HEK293 (cell line): ENCODE measurements at regions not wholly inside any gene's neighbourhood (a gene's known extent, or its start where the extent isn't known, plus 50 kb on each side); places are given as distances from the start of the nearest gene placed in this dataset.

Experiments used
- CTCF ChIA-PET: fragments of 350-600 bp; formaldehyde crosslinking; extraction: SDS; loops from one replicate; lab custom pipeline; 2021; ENCODE audit warnings: antibody characterized with exemption; lab: Yijun Ruan, JAX
- POLR2A ChIA-PET: fragments of 300-600 bp; formaldehyde crosslinking; extraction: SDS; loops from one replicate; lab custom pipeline; 2020; ENCODE audit warnings: antibody characterized with exemption, inconsistent platforms; lab: Yijun Ruan, JAX
- H3K27ac ChIP-seq: fragments of 200-500 bp; sonication (Bioruptor generic); 2 replicates; pipeline ENCODE4 v1.5.1; 2014; ENCODE audit warnings: low read depth, low read length, control low read depth, inconsistent platforms; ENCODE audit errors: extremely low read depth
- H3K36me3 ChIP-seq, 2 experiments: fragments of 200-500 bp in 1 of 2; sonication (Bioruptor generic) in 1 of 2; 1 replicate in 1 of 2; 2 replicates in 1 of 2; pipeline ENCODE4 v1.5.1; 2014 to 2017; ENCODE audit warnings: inconsistent platforms in 2 of 2, low read length in 2 of 2; ENCODE audit not compliant: control insufficient read depth in 2 of 2, insufficient read depth in 1 of 2
- H3K4me1 ChIP-seq: fragments of 200-500 bp; sonication (Bioruptor generic); 2 replicates; pipeline ENCODE4 v1.5.1; 2014; ENCODE audit warnings: mild to moderate bottlenecking, low read length, inconsistent platforms; ENCODE audit not compliant: control insufficient read depth, insufficient read depth
- H3K4me3 ChIP-seq: 2 replicates; pipeline ENCODE4 v1.5.1; 2011; ENCODE audit warnings: low read depth, mild to moderate bottlenecking, control low read depth, low read length, moderate library complexity
- H3K9me3 ChIP-seq: fragments of 200-500 bp; sonication (Bioruptor generic); 2 replicates; pipeline ENCODE4 v1.5.1; 2014; ENCODE audit warnings: low read depth, low read length, inconsistent platforms; ENCODE audit not compliant: control insufficient read depth, insufficient read depth
- INSM2 ChIP-seq: fragments of 450-650 bp; formaldehyde crosslinking; IDR thresholded peaks from 2 replicates; pipeline ENCODE4 v1.5.1; 2016; ENCODE audit warnings: missing biosample characterization, missing genetic modification characterization
- SP3 ChIP-seq: fragments of 450-650 bp; formaldehyde crosslinking; IDR thresholded peaks from 2 replicates; pipeline ENCODE4 v1.5.1; 2016; ENCODE audit warnings: missing biosample characterization, missing genetic modification characterization
- ZIC2 ChIP-seq: fragments of 450-650 bp; formaldehyde crosslinking; IDR thresholded peaks from 2 replicates; pipeline ENCODE4 v1.5.1; 2016; ENCODE audit warnings: missing biosample characterization, missing genetic modification characterization
- ZNF140 ChIP-seq: fragments of 450-650 bp; formaldehyde crosslinking; IDR thresholded peaks from 2 replicates; pipeline ENCODE4 v1.5.1; 2016; ENCODE audit warnings: missing biosample characterization, missing genetic modification characterization
- ZNF148 ChIP-seq: fragments of 450-650 bp; formaldehyde crosslinking; IDR thresholded peaks from 2 replicates; pipeline ENCODE4 v1.5.0; 2017; ENCODE audit warnings: missing biosample characterization, missing genetic modification characterization, borderline replicate concordance
- ZNF155 ChIP-seq: fragments of 450-650 bp; formaldehyde crosslinking; IDR thresholded peaks from 2 replicates; pipeline ENCODE4 v1.5.1; 2016; ENCODE audit warnings: missing biosample characterization, missing genetic modification characterization
- ZNF335 ChIP-seq: fragments of 450-650 bp; formaldehyde crosslinking; conservative IDR thresholded peaks from 2 replicates; pipeline ENCODE4 v1.5.1; 2016; ENCODE audit warnings: missing biosample characterization, missing genetic modification characterization
- ZNF404 ChIP-seq: fragments of 450-650 bp; formaldehyde crosslinking; IDR thresholded peaks from 2 replicates; pipeline ENCODE4 v1.5.1; 2017; ENCODE audit warnings: missing biosample characterization, missing genetic modification characterization
- ZNF48 ChIP-seq: fragments of 450-650 bp; formaldehyde crosslinking; IDR thresholded peaks from 2 replicates; pipeline ENCODE4 v1.5.1; 2016; ENCODE audit warnings: missing biosample characterization, missing genetic modification characterization
- ZNF513 ChIP-seq: fragments of 450-650 bp; IDR thresholded peaks from 2 replicates; pipeline ENCODE4 v1.5.1; 2018; ENCODE audit warnings: missing biosample characterization, missing genetic modification characterization
- ZNF529 ChIP-seq: fragments of 450-650 bp; formaldehyde crosslinking; IDR thresholded peaks from 2 replicates; pipeline ENCODE4 v1.5.1; 2017; ENCODE audit warnings: missing genetic modification characterization, missing biosample characterization; ENCODE audit not compliant: insufficient replicate concordance
- ZNF580 ChIP-seq: fragments of 450-650 bp; formaldehyde crosslinking; IDR thresholded peaks from 2 replicates; pipeline ENCODE4 v1.5.1; 2016; ENCODE audit warnings: missing biosample characterization, missing genetic modification characterization
- ZNF585B ChIP-seq: fragments of 450-650 bp; formaldehyde crosslinking; IDR thresholded peaks from 2 replicates; pipeline ENCODE4 v1.5.1; 2016; ENCODE audit warnings: missing biosample characterization, missing genetic modification characterization
- ZNF600 ChIP-seq: fragments of 450-650 bp; formaldehyde crosslinking; IDR thresholded peaks from 2 replicates; pipeline ENCODE4 v1.5.1; 2016; ENCODE audit warnings: missing biosample characterization, missing genetic modification characterization
- ZNF639 ChIP-seq: fragments of 450-650 bp; formaldehyde crosslinking; IDR thresholded peaks from 2 replicates; pipeline ENCODE4 v1.5.1; 2016; ENCODE audit warnings: missing biosample characterization, missing genetic modification characterization
- ZNF660 ChIP-seq: fragments of 450-650 bp; IDR thresholded peaks from 2 replicates; pipeline ENCODE4 v1.5.1; 2018; ENCODE audit warnings: missing biosample characterization, mild to moderate bottlenecking, missing genetic modification characterization
- ZNF785 ChIP-seq: fragments of 450-650 bp; formaldehyde crosslinking; IDR thresholded peaks from 2 replicates; pipeline ENCODE4 v1.5.1; 2016; ENCODE audit warnings: missing biosample characterization, missing genetic modification characterization
- ZSCAN5A ChIP-seq: fragments of 450-650 bp; formaldehyde crosslinking; IDR thresholded peaks from 2 replicates; pipeline ENCODE4 v1.5.1; 2016; ENCODE audit warnings: missing biosample characterization, missing genetic modification characterization

GRCh38 chr11:113564527-113565130 is 89.4 kb upstream of the DRD2 start (continued):
- TF ChIP-seq ZNF513 = no peak
- TF ChIP-seq ZNF404 (tag by site-specific recombination) = no peak
- TF ChIP-seq INSM2 (tag by site-specific recombination) = no peak
- TF ChIP-seq ZNF600 = no peak
- TF ChIP-seq ZNF529 = no peak
- no peak for TF ChIP-seq SP3 (tag by site-specific recombination)
- TF ChIP-seq ZNF785 (tag by site-specific recombination) = no peak
- TF ChIP-seq ZIC2 (tag by site-specific recombination) = no peak
- no peak for TF ChIP-seq ZNF335 (tag by site-specific recombination)

GRCh38 chr11:113563766-113564526 is 88.7 kb upstream of the DRD2 start:
- POLR2A ChIA-PET = no interaction called here
- no peaks in the 10 kb centered on the region for H3K9me3 ChIP-seq
- H3K4me3 ChIP-seq = no peak overlapping the region
- TF ChIP-seq ZNF155 (tag by site-specific recombination) = no peak
- TF ChIP-seq ZNF585B (tag by site-specific recombination) = no peak
- CTCF ChIA-PET = interaction anchor here (1.1 kb wide), 1 partner anchor 243 kb away, joined by 5 read pairs; no protein-coding TSS in a partner anchor
- H3K36me3 ChIP-seq = no peaks in the 10 kb centered on the region
- no peaks in the 10 kb centered on the region for H3K4me1 ChIP-seq
- no peak overlapping the region for H3K27ac ChIP-seq

- POLR2A ChIA-PET = interaction anchor here (0.5 kb wide), 1 partner anchor 33 kb away, joined by 4 read pairs; no protein-coding TSS in a partner anchor
Observed at GRCh38 chr11:113562981-113563461, 87.8 kb upstream of the DRD2 start.

More at GRCh38 chr11:113562981-113563461, 87.8 kb upstream of the DRD2 start:
- no peaks in the 10 kb centered on the region for H3K4me1 ChIP-seq
- no peak overlapping the region for H3K27ac ChIP-seq
- H3K4me3 ChIP-seq = no peak overlapping the region
- H3K36me3 ChIP-seq = no peaks in the 10 kb centered on the region
- no peaks in the 10 kb centered on the region for H3K9me3 ChIP-seq
- CTCF ChIA-PET = interaction anchor here (0.6 kb wide), 1 partner anchor 273 kb away, joined by 3 read pairs; no protein-coding TSS in a partner anchor
- TF ChIP-seq ZNF48 (tag by site-specific recombination) (no peak), ZNF580 (tag by site-specific recombination) (no peak), ZSCAN5A (tag by site-specific recombination) (no peak), ZNF140 (tag by site-specific recombination) (no peak), ZNF148 (tag by site-specific recombination) (no peak), ZNF660 (no peak), ZNF639 (tag by site-specific recombination) (no peak)
